Progenitor cell of endocrine pancreas (in vitro differentiated cells): ENCODE measurements at regions not wholly inside any gene's neighbourhood (a gene's known extent, or its start where the extent isn't known, plus 50 kb on each side); places are given as distances from the start of the nearest gene placed in this dataset.

Experiments
- DNase-seq: peaks from one replicate; pipeline ENCODE4 v3.0.0; 2021; ENCODE audit warnings: low spot score; ENCODE audit not compliant: unreplicated experiment
- H3K27ac Mint-ChIP-seq: 2 replicates; pipeline ENCODE4 v1.8.0; 2021; ENCODE audit warnings: mild to moderate bottlenecking, moderate library complexity, mixed read lengths
- H3K27me3 Mint-ChIP-seq: 2 replicates; pipeline ENCODE4 v1.8.0; 2021; ENCODE audit warnings: mixed read lengths
- H3K36me3 Mint-ChIP-seq: 2 replicates; pipeline ENCODE4 v1.8.0; 2022; ENCODE audit warnings: mixed read lengths; ENCODE audit not compliant: insufficient read depth
- H3K4me1 Mint-ChIP-seq: 2 replicates; pipeline ENCODE4 v1.8.0; 2021; ENCODE audit warnings: low read depth, mixed read lengths
- H3K4me3 Mint-ChIP-seq: 2 replicates; pipeline ENCODE4 v1.8.0; 2021; ENCODE audit warnings: low read depth, mild to moderate bottlenecking, moderate library complexity, mixed read lengths
- H3K9me3 Mint-ChIP-seq: 2 replicates; pipeline ENCODE4 v1.8.0; 2021; ENCODE audit warnings: low read depth, mixed read lengths
- CTCF ChIP-seq: fragments of 200-600 bp; sonication (generic); IDR thresholded peaks from one replicate; pipeline ENCODE4 v1.5.0; 2021; ENCODE audit warnings: antibody characterized with exemption, mild to moderate bottlenecking; ENCODE audit not compliant: unreplicated experiment

GRCh38 chr6:92377137-92377536, 1042.2 kb downstream of the EPHA7 start:
- no peaks in the 10 kb centered on the region for H3K4me1 Mint-ChIP-seq
- no peak for DNase-seq
- no peaks in the 10 kb centered on the region for H3K9me3 Mint-ChIP-seq
- H3K36me3 Mint-ChIP-seq: no peaks in the 10 kb centered on the region
- no peaks in the 10 kb centered on the region for H3K27me3 Mint-ChIP-seq
- no peak for TF ChIP-seq CTCF
- no peak overlapping the region for H3K27ac Mint-ChIP-seq
- H3K4me3 Mint-ChIP-seq: no peak overlapping the region

- H3K27ac Mint-ChIP-seq: no peak overlapping the region
Observed at GRCh38 chr6:92376691-92377090, 1042.7 kb downstream of the EPHA7 start.

GRCh38 chr6:92371211-92372208, 1047.8 kb downstream of the EPHA7 start:
- Mint-ChIP-seq H3K9me3 (no peaks in the 10 kb centered on the region), H3K27me3 (no peaks in the 10 kb centered on the region), H3K36me3 (no peaks in the 10 kb centered on the region)

More at GRCh38 chr6:92376691-92377090, 1042.7 kb downstream of the EPHA7 start:
- no peak overlapping the region for H3K4me3 Mint-ChIP-seq
- H3K9me3 Mint-ChIP-seq: no peaks in the 10 kb centered on the region
- DNase-seq: no peak
- H3K27me3 Mint-ChIP-seq: no peaks in the 10 kb centered on the region
- TF ChIP-seq CTCF: no peak
- no peaks in the 10 kb centered on the region for H3K36me3 Mint-ChIP-seq
- H3K4me1 Mint-ChIP-seq: no peaks in the 10 kb centered on the region

GRCh38 chr6:92369309-92369708, 1050.0 kb downstream of the EPHA7 start:
- Mint-ChIP-seq H3K4me1 (peaks cover 12% of the 10 kb centered on the region), H3K36me3 (no peaks in the 10 kb centered on the region), H3K27ac (no peak overlapping the region), H3K27me3 (no peaks in the 10 kb centered on the region), H3K4me3 (no peak overlapping the region), H3K9me3 (peaks cover 3% of the 10 kb centered on the region)
- DNase-seq: no peak
- no peak for TF ChIP-seq CTCF

More at GRCh38 chr6:92371211-92372208, 1047.8 kb downstream of the EPHA7 start:
- DNase-seq: no peak
- Mint-ChIP-seq H3K27ac (no peak overlapping the region), H3K4me1 (no peaks in the 10 kb centered on the region), H3K4me3 (no peak overlapping the region)
- no peak for TF ChIP-seq CTCF

- H3K4me3 Mint-ChIP-seq: no peak overlapping the region
- H3K27ac Mint-ChIP-seq: peak overlapping the region; percentile 62
- peaks cover 3% of the 10 kb centered on the region for H3K9me3 Mint-ChIP-seq
- no peaks in the 10 kb centered on the region for H3K27me3 Mint-ChIP-seq
- H3K36me3 Mint-ChIP-seq: no peaks in the 10 kb centered on the region
- peaks cover 12% of the 10 kb centered on the region for H3K4me1 Mint-ChIP-seq
- DNase-seq: no peak
- no peak for TF ChIP-seq CTCF
Observed at GRCh38 chr6:92364948-92365541, 1054.3 kb downstream of the EPHA7 start.
